H9 (cell line): ENCODE measurements at regions not wholly inside any gene's neighbourhood (a gene's known extent, or its start where the extent isn't known, plus 50 kb on each side); places are given as distances from the start of the nearest gene placed in this dataset.

Source experiments
- DNase-seq: peaks from one replicate; pipeline ENCODE4 v3.0.0-alpha.2; 2017
- H2AFZ ChIP-seq: one replicate; pipeline ENCODE4 v1.6.1; 2013; ENCODE audit warnings: mild to moderate bottlenecking, low read length, control low read depth, moderate library complexity
- H2AK5ac ChIP-seq: 2 replicates; pipeline ENCODE4 v1.6.1; 2013; ENCODE audit warnings: low read length, control low read depth, mixed read lengths; ENCODE audit not compliant: insufficient read length
- H2BK120ac ChIP-seq: one replicate; pipeline ENCODE4 v1.6.1; 2013; ENCODE audit warnings: low read depth, mild to moderate bottlenecking, low read length, control low read depth, inconsistent platforms; ENCODE audit not compliant: poor library complexity, severe bottlenecking
- H2BK12ac ChIP-seq: 2 replicates; pipeline ENCODE4 v1.6.1; 2013; ENCODE audit warnings: low read length, control low read depth, mixed read lengths, low read depth; ENCODE audit not compliant: insufficient read length
- H2BK15ac ChIP-seq: 2 replicates; pipeline ENCODE4 v1.6.1; 2013; ENCODE audit warnings: low read depth, low read length, control low read depth
- H2BK20ac ChIP-seq: one replicate; pipeline ENCODE4 v1.6.1; 2013; ENCODE audit warnings: low read depth, mild to moderate bottlenecking, low read length, control low read depth, inconsistent platforms; ENCODE audit not compliant: poor library complexity, severe bottlenecking
- H2BK5ac ChIP-seq: 2 replicates; pipeline ENCODE4 v1.6.1; 2013; ENCODE audit warnings: low read length, control low read depth, mixed read lengths; ENCODE audit not compliant: insufficient read length
- H3K14ac ChIP-seq: 2 replicates; pipeline ENCODE4 v1.6.1; 2013; ENCODE audit warnings: low read length, control low read depth; ENCODE audit not compliant: insufficient read depth
- H3K18ac ChIP-seq: 2 replicates; pipeline ENCODE4 v1.6.1; 2013; ENCODE audit warnings: low read depth, mild to moderate bottlenecking, mixed read lengths, low read length, control low read depth; ENCODE audit not compliant: insufficient read length
- H3K23ac ChIP-seq: 2 replicates; pipeline ENCODE4 v1.6.1; 2013; ENCODE audit warnings: low read length, control low read depth, mixed read lengths, low read depth; ENCODE audit not compliant: insufficient read length
- H3K23me2 ChIP-seq: 2 replicates; pipeline ENCODE4 v1.6.1; 2013; ENCODE audit warnings: low read depth, mild to moderate bottlenecking, mixed read lengths, low read length, control low read depth; ENCODE audit not compliant: insufficient read length, poor library complexity, severe bottlenecking
- H3K27ac ChIP-seq: 2 replicates; pipeline ENCODE4 v1.5.1; 2013; ENCODE audit warnings: low read length, control low read depth, mixed read lengths, low read depth; ENCODE audit not compliant: insufficient read length
- H3K27me3 ChIP-seq: 2 replicates; pipeline ENCODE4 v1.6.1; 2013; ENCODE audit warnings: low read length, control low read depth, inconsistent platforms; ENCODE audit not compliant: insufficient read depth
- H3K4ac ChIP-seq: 2 replicates; pipeline ENCODE4 v1.6.1; 2013; ENCODE audit warnings: low read depth, mild to moderate bottlenecking, control low read depth, inconsistent platforms, low read length, moderate library complexity
- H3K4me1 ChIP-seq: 2 replicates; pipeline ENCODE4 v1.6.1; 2013; ENCODE audit warnings: low read length, control low read depth, inconsistent platforms; ENCODE audit not compliant: insufficient read depth
- H3K4me2 ChIP-seq: 2 replicates; pipeline ENCODE4 v1.6.1; 2013; ENCODE audit warnings: low read length, control low read depth, mixed read lengths; ENCODE audit not compliant: insufficient read length, insufficient read depth
- H3K56ac ChIP-seq: 2 replicates; pipeline ENCODE4 v1.6.1; 2013; ENCODE audit warnings: low read depth, mild to moderate bottlenecking, mixed read lengths, low read length, control low read depth; ENCODE audit not compliant: insufficient read length
- H3K79me1 ChIP-seq: 2 replicates; pipeline ENCODE4 v1.6.1; 2013; ENCODE audit warnings: low read depth, mild to moderate bottlenecking, moderate library complexity, low read length, control low read depth, inconsistent platforms; ENCODE audit not compliant: insufficient read depth, poor library complexity, severe bottlenecking
- H3K79me2 ChIP-seq: 2 replicates; pipeline ENCODE4 v1.6.1; 2013; ENCODE audit warnings: low read length, control low read depth, inconsistent platforms; ENCODE audit not compliant: insufficient read depth
- H3K9ac ChIP-seq: 2 replicates; pipeline ENCODE4 v1.6.1; 2013; ENCODE audit warnings: low read length, control low read depth, mixed read lengths; ENCODE audit not compliant: insufficient read length; ENCODE audit errors: extremely low read depth
- H3K9me3 ChIP-seq: one replicate; pipeline ENCODE4 v1.6.1; 2013; ENCODE audit warnings: low read depth, low read length, inconsistent platforms; ENCODE audit not compliant: control insufficient read depth
- H3T11ph ChIP-seq: one replicate; pipeline ENCODE4 v1.6.1; 2013; ENCODE audit warnings: mild to moderate bottlenecking, low read length, control low read depth, inconsistent platforms
- H4K20me1 ChIP-seq: one replicate; pipeline ENCODE4 v1.6.1; 2013; ENCODE audit not compliant: control insufficient read depth, insufficient read length, insufficient read depth
- H4K5ac ChIP-seq: 2 replicates; pipeline ENCODE4 v1.6.1; 2013; ENCODE audit warnings: low read depth, mild to moderate bottlenecking, mixed read lengths, low read length, control low read depth; ENCODE audit not compliant: insufficient read length
- H4K8ac ChIP-seq: replicated peaks from 2 replicates; pipeline ENCODE4 v1.6.1; 2013; ENCODE audit warnings: low read length, control low read depth, mixed read lengths, low read depth; ENCODE audit not compliant: insufficient read length
- H4K91ac ChIP-seq: 2 replicates; pipeline ENCODE4 v1.6.1; 2013; ENCODE audit warnings: low read depth, mild to moderate bottlenecking, moderate library complexity, mixed read lengths, low read length, control low read depth; ENCODE audit not compliant: insufficient read length
- H3K27ac Mint-ChIP-seq, 3 experiments: 2 replicates in 2 of 3; 3 replicates in 1 of 3; pipeline ENCODE4 v1.8.0; 2020 to 2021; ENCODE audit warnings: mixed read lengths in 3 of 3, mild to moderate bottlenecking in 1 of 3, moderate library complexity in 1 of 3
- H3K27me3 Mint-ChIP-seq: 2 replicates; pipeline ENCODE4 v1.8.0; 2021; ENCODE audit warnings: low read depth, mild to moderate bottlenecking, moderate library complexity, mixed read lengths
- H3K36me3 Mint-ChIP-seq, 3 experiments: 2 replicates in 2 of 3; 3 replicates in 1 of 3; pipeline ENCODE4 v1.8.0; 2020 to 2021; ENCODE audit warnings: low read depth in 3 of 3, mixed read lengths in 3 of 3; ENCODE audit not compliant: insufficient read depth in 1 of 3
- H3K4me1 Mint-ChIP-seq, 2 experiments: 2 replicates each; pipeline ENCODE4 v1.8.0; 2020; ENCODE audit warnings: mixed read lengths in 2 of 2
- H3K4me3 Mint-ChIP-seq, 2 experiments: 2 replicates in 1 of 2; 3 replicates in 1 of 2; pipeline ENCODE4 v1.8.0; 2020 to 2021; ENCODE audit warnings: mild to moderate bottlenecking in 2 of 2, mixed read lengths in 2 of 2, moderate library complexity in 1 of 2
- H3K9me3 Mint-ChIP-seq, 2 experiments: 2 replicates in 1 of 2; 3 replicates in 1 of 2; pipeline ENCODE4 v1.8.0; 2020; ENCODE audit warnings: mild to moderate bottlenecking in 2 of 2, mixed read lengths in 2 of 2, moderate library complexity in 1 of 2
- CTCF ChIP-seq: fragments of 200-600 bp; sonication (generic); conservative IDR thresholded peaks from 3 replicates; pipeline ENCODE4 v1.8.0; 2021; ENCODE audit warnings: antibody characterized with exemption, mild to moderate bottlenecking
- WGBS: extraction: QIAGEN DNeasy Blood & Tissue Kit; methylation state at CpG from one replicate; pipeline ENCODE4 v1.1.7; 2013; ENCODE audit warnings: missing lambda C conversion rate, low lambda C conversion rate, mixed read lengths; ENCODE audit not compliant: insufficient read length; ENCODE audit errors: extremely low coverage; 5-methylcytosine and 5-hydroxymethylcytosine counted together

- Histone ChIP-seq H4K5ac (no peak overlapping the region), H3K79me2 (no peaks in the 10 kb centered on the region), H3K4ac (no peak overlapping the region), H2BK5ac (no peak overlapping the region), H3K9me3 (no peaks in the 10 kb centered on the region), H3K23me2 (no peaks in the 10 kb centered on the region), H3K9ac (no peak overlapping the region), H4K91ac (no peak overlapping the region), H2BK20ac (no peak overlapping the region), H2AK5ac (no peak overlapping the region), H4K8ac (no peak overlapping the region), H2BK15ac (no peak overlapping the region), H4K20me1 (no peaks in the 10 kb centered on the region), H3T11ph (no peak overlapping the region), H2BK120ac (no peak overlapping the region), H3K23ac (no peak overlapping the region), H3K27ac (no peak overlapping the region), H2BK12ac (no peak overlapping the region), H3K79me1 (no peaks in the 10 kb centered on the region), H3K18ac (no peak overlapping the region), H3K4me2 (no peak overlapping the region), H2AFZ (no peak overlapping the region), H3K14ac (no peak overlapping the region), H3K56ac (no peak overlapping the region), H3K4me1 (no peaks in the 10 kb centered on the region), H3K27me3 (no peaks in the 10 kb centered on the region)
- H3K4me3 Mint-ChIP-seq = no peak overlapping the region
- peaks cover 10% of the 10 kb centered on the region for H3K27me3 Mint-ChIP-seq
- no peak overlapping the region; a peak in 1 of 7 replicates for H3K27ac Mint-ChIP-seq
- no peak for DNase-seq
- H3K9me3 Mint-ChIP-seq = no peaks in the 10 kb centered on the region
- no peak for TF ChIP-seq CTCF
- no peaks in the 10 kb centered on the region for H3K36me3 Mint-ChIP-seq
- H3K4me1 Mint-ChIP-seq = peaks cover 4 to 13% of the 10 kb centered on the region in 2 experiments
- no CpG with 5 or more reads among the region's 31 CpGs for WGBS
These were observed 200.2 kb downstream of the BRD1 start for GRCh38 chr22:49627217-49628181.
